Keratinocyte (primary cell): ENCODE measurements at regions not wholly inside any gene's neighbourhood (a gene's known extent, or its start where the extent isn't known, plus 50 kb on each side); places are given as distances from the start of the nearest gene placed in this dataset.

Source experiments
- DNase-seq: peaks from one replicate; pipeline ENCODE4 v3.0.0-alpha.2; 2011; ENCODE audit warnings: low read depth, missing footprints, low spot score
- FAIRE-seq: peaks from 2 replicates; lab custom pipeline; 2011; peaks lifted over from hg19 to GRCh38; lab: Jason Lieb, UNC
- H2AFZ ChIP-seq: 2 replicates; pipeline ENCODE4 v1.6.0; 2012; ENCODE audit warnings: low read length, control low read depth, inconsistent platforms; ENCODE audit not compliant: control insufficient read depth
- H3K27ac ChIP-seq: 2 replicates; pipeline ENCODE4 v1.5.1; 2011; ENCODE audit warnings: low read length; ENCODE audit not compliant: control insufficient read depth, insufficient read depth
- H3K27me3 ChIP-seq: 3 replicates; pipeline ENCODE4 v1.6.0; 2011; ENCODE audit warnings: low read length; ENCODE audit not compliant: control insufficient read depth, insufficient read depth; ENCODE audit errors: extremely low read depth
- H3K36me3 ChIP-seq, 2 experiments: 2 replicates in 1 of 2; 3 replicates in 1 of 2; pipeline ENCODE4 v1.5.1; 2011; ENCODE audit warnings: low read length in 2 of 2, mild to moderate bottlenecking in 1 of 2; ENCODE audit not compliant: control insufficient read depth in 2 of 2, insufficient read depth in 2 of 2; ENCODE audit errors: extremely low read depth in 1 of 2
- H3K4me1 ChIP-seq: 3 replicates; pipeline ENCODE4 v1.5.1; 2011; ENCODE audit warnings: low read length; ENCODE audit not compliant: control insufficient read depth, insufficient read depth; ENCODE audit errors: extremely low read depth
- H3K4me2 ChIP-seq: 3 replicates; pipeline ENCODE4 v1.6.0; 2011; ENCODE audit warnings: low read depth, low read length; ENCODE audit not compliant: control insufficient read depth, insufficient read depth; ENCODE audit errors: extremely low read depth
- H3K4me3 ChIP-seq, 3 experiments: fragments of 200-600 bp in 1 of 3; sonication (generic) in 1 of 3; 2 replicates in 2 of 3; 3 replicates in 1 of 3; pipeline ENCODE4 v1.5.1; 2011 to 2016; ENCODE audit warnings: low read length in 3 of 3, mild to moderate bottlenecking in 3 of 3, control low read depth in 2 of 3, inconsistent platforms in 1 of 3, low read depth in 1 of 3, mixed read lengths in 1 of 3, mixed run types in 1 of 3, moderate library complexity in 1 of 3; ENCODE audit not compliant: control insufficient read depth in 2 of 3, insufficient read depth in 2 of 3; ENCODE audit errors: extremely low read depth in 1 of 3
- H3K79me2 ChIP-seq: 2 replicates; pipeline ENCODE4 v1.6.0; 2012; ENCODE audit warnings: low read length; ENCODE audit not compliant: control insufficient read depth, insufficient read depth
- H3K9ac ChIP-seq: 3 replicates; pipeline ENCODE4 v1.6.0; 2011; ENCODE audit warnings: low read length; ENCODE audit not compliant: control insufficient read depth, insufficient read depth; ENCODE audit errors: extremely low read depth
- H3K9me1 ChIP-seq: 3 replicates; pipeline ENCODE4 v1.6.0; 2011; ENCODE audit warnings: low read length; ENCODE audit not compliant: control insufficient read depth, insufficient read depth; ENCODE audit errors: extremely low read depth
- H3K9me3 ChIP-seq: 2 replicates; pipeline ENCODE4 v1.5.1; 2012; ENCODE audit warnings: low read depth, low read length; ENCODE audit not compliant: control insufficient read depth
- H4K20me1 ChIP-seq: 3 replicates; pipeline ENCODE4 v1.6.0; 2011; ENCODE audit warnings: low read length; ENCODE audit not compliant: control insufficient read depth, insufficient read depth; ENCODE audit errors: extremely low read depth
- EZH2 ChIP-seq: IDR thresholded peaks from one replicate; pipeline ENCODE4 v1.6.1; 2012; ENCODE audit warnings: inconsistent platforms, mild to moderate bottlenecking, low read length, moderate library complexity
- dilution Hi-C: fragments of 300-500 bp; cut with MboI; formaldehyde crosslinking; loops from one replicate; pipeline ENCODE4 v1.7.0; 2020; ENCODE audit warnings: low sequenced_read_pairs; ENCODE audit not compliant: extremely low pct_ligation_motif_present
- TF ChIP-seq, protein P1 (sequence below), 3 experiments: IDR thresholded peaks in 1 of 3; conservative IDR thresholded peaks in 1 of 3; optimal IDR thresholded peaks in 1 of 3; 2 replicates in 2 of 3; 3 replicates in 1 of 3; pipeline versions ENCODE3 to v1.5.1; 2011; ENCODE audit warnings: low read length in 3 of 3, mild to moderate bottlenecking in 3 of 3, moderate library complexity in 2 of 3, control low read depth in 1 of 3, inconsistent platforms in 1 of 3; ENCODE audit not compliant: insufficient read depth in 2 of 3; ENCODE audit errors: extremely low read depth in 1 of 3

DNA sequence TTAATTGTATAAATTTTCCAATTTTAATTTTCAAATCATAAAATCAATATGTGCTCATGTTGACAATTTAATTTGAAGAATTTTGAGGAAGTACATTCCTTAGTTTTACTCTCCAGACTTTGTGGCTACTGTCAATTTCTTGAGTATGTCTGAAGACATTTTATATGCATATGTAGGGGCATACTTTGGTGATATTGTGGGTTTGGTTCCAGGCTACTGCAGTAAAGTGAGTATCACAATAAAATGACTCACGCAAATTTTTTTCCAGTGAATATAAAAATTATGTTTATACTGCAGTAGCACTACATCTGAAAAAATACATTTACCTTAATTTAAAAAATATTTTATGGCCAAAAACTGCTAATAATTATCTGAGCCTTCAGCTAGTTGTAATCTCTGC lies 123.2 kb upstream of the PLCL2 start:
- no peak for FAIRE-seq
- DNase-seq: no peak

DNA sequence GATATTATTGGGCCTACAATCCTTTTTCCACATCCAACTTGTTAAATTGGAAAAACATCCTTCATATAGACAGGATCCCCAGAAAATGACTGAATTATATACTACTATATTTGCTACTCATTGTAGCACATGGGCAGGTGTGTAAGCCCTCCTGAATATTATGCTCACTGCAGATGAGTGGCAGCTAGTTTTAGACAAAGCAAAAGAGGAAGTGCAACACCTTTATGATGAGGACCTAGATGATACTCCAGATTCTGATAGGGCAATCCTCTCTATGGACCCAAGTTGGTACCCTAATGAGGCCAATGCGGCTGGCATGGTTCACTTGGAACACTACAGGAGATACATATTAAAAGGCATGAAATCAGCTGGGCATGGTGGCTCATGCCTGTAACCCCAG lies 119.1 kb upstream of the PLCL2 start:
- H3K4me1 ChIP-seq: no peaks in the 10 kb centered on the region
- no peaks in the 10 kb centered on the region for H3K9me1 ChIP-seq
- DNase-seq (no peak), FAIRE-seq (no peak)
- H3K27me3 ChIP-seq: no peaks in the 10 kb centered on the region
- H3K9ac ChIP-seq: no peak overlapping the region
- no peaks in the 10 kb centered on the region for H3K9me3 ChIP-seq
- no peak overlapping the region for H3K27ac ChIP-seq
- H3K4me2 ChIP-seq: no peak overlapping the region
- H3K79me2 ChIP-seq: no peaks in the 10 kb centered on the region
- no peak overlapping the region for H2AFZ ChIP-seq
- TF ChIP-seq EZH2: no peak
- TF ChIP-seq, protein P1, sequence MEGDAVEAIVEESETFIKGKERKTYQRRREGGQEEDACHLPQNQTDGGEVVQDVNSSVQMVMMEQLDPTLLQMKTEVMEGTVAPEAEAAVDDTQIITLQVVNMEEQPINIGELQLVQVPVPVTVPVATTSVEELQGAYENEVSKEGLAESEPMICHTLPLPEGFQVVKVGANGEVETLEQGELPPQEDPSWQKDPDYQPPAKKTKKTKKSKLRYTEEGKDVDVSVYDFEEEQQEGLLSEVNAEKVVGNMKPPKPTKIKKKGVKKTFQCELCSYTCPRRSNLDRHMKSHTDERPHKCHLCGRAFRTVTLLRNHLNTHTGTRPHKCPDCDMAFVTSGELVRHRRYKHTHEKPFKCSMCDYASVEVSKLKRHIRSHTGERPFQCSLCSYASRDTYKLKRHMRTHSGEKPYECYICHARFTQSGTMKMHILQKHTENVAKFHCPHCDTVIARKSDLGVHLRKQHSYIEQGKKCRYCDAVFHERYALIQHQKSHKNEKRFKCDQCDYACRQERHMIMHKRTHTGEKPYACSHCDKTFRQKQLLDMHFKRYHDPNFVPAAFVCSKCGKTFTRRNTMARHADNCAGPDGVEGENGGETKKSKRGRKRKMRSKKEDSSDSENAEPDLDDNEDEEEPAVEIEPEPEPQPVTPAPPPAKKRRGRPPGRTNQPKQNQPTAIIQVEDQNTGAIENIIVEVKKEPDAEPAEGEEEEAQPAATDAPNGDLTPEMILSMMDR (optimal IDR thresholded peaks at IDR 0.05 in 1 of 3, IDR thresholded peaks at IDR 0.05 in 1 of 3, conservative IDR thresholded peaks at IDR 0.05 in 1 of 3; ENCODE audit: extremely low read depth in 1 of 3, insufficient read depth in 2 of 3, low read length in 3 of 3): no peak
- H4K20me1 ChIP-seq: no peaks in the 10 kb centered on the region
- dilution Hi-C loops: no loop called here
- H3K36me3 ChIP-seq: no peaks in the 10 kb centered on the region
- no peak overlapping the region for H3K4me3 ChIP-seq

More for the DNA sequence above, 123.2 kb upstream of the PLCL2 start:
- H3K4me2 ChIP-seq: no peak overlapping the region
- H3K27ac ChIP-seq: no peak overlapping the region
- H3K4me3 ChIP-seq: no peak overlapping the region
- no peak overlapping the region for H3K9ac ChIP-seq
- no peak overlapping the region for H2AFZ ChIP-seq
- no peaks in the 10 kb centered on the region for H4K20me1 ChIP-seq
- H3K9me3 ChIP-seq: no peaks in the 10 kb centered on the region
- dilution Hi-C loops: no loop called here
- TF ChIP-seq, protein P1 (optimal IDR thresholded peaks at IDR 0.05 in 1 of 3, IDR thresholded peaks at IDR 0.05 in 1 of 3, conservative IDR thresholded peaks at IDR 0.05 in 1 of 3; ENCODE audit: extremely low read depth in 1 of 3, insufficient read depth in 2 of 3, low read length in 3 of 3): no peak
- no peak for TF ChIP-seq EZH2
- no peaks in the 10 kb centered on the region for H3K36me3 ChIP-seq
- H3K27me3 ChIP-seq: no peaks in the 10 kb centered on the region
- no peaks in the 10 kb centered on the region for H3K9me1 ChIP-seq
- no peaks in the 10 kb centered on the region for H3K79me2 ChIP-seq
- H3K4me1 ChIP-seq: peaks cover 8% of the 10 kb centered on the region
